Loucy (cell line): ENCODE measurements at regions not wholly inside any gene's neighbourhood (a gene's known extent, or its start where the extent isn't known, plus 50 kb on each side); places are given as distances from the start of the nearest gene placed in this dataset.

ENCODE experiments used
- CTCF ChIP-seq: fragments of 200-600 bp; sonication (generic); conservative IDR thresholded peaks from 2 replicates; pipeline ENCODE4 v1.5.1; 2014; ENCODE audit warnings: mild to moderate bottlenecking, antibody characterized with exemption, low read length
- EZH2phosphoT487 ChIP-seq: fragments of 200-600 bp; IDR thresholded peaks from 2 replicates; pipeline ENCODE4 v1.6.1; 2018; ENCODE audit warnings: antibody characterized with exemption, mild to moderate bottlenecking, moderate library complexity, borderline replicate concordance

- TF ChIP-seq CTCF, result no peak
- TF ChIP-seq EZH2phosphoT487, result no peak
Observed at GRCh38 chr21:16678429-16679160, 834.2 kb upstream of the CXADR start.
